ENCODE measurements at regions not wholly inside any gene's neighbourhood (a gene's known extent, or its start where the extent isn't known, plus 50 kb on each side); places are given as distances from the start of the nearest gene placed in this dataset.
"Not testable (repeated sequence)": the region's sequence is repeated elsewhere in the genome, so short reads cannot be mapped to it uniquely, and the experiment has no call there.

DNA sequence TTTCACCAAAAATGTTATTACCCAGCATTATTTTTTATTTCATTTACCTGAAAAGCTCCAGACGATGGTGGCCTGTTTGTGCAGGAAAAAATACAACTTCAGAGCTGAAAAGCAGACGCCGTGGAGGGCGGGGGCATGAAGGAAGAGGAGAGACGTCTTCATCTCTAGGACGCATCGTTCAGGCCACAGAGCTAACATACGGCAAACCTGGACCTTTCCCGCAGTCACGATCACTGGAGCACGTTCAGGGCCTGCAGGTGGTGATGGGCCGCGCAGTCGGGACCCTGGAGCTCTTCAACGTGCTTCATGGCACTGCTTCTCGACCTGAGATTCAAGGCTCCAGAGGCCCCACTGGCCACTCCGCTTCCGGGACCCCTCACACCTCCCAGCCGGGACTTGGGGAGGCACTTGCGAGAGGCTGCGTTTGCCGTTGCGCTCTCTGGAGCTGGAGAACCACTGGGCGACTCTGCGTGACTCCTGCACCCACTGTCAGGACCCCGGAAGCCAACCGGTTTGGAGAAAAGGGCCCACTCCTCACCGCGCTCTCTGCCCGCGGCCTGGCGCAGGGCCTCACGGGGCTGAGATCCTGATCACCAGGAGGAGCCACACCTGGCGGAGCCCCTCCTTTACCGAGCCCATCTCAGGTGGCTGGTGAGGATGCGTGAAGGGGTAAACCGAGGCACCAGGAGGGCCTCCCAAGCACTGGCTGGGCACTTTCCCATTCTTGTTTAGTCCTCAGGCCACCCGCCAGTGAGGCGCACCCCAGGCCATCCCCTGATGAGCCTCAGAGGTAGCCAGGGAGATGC, 164.4 kb upstream of the AFDN start:
- DNase-seq (ENCODE audit: low read depth) = no peak

DNA sequence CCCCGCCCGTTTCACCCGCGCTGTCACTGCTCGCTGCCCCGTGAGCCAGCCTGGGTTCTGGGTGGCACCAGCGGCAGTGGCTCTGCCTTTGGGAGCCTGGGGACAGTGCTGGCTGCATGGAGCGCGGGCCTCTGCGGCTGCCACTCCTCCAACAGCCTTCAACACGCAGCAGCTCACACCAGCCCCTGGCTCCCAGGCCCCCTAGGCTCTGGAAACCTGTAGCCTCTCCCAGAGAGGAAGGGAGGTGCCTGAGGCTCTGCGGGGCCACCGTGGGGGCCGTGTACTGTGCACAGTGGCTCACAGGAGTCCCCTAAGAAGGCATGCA, 163.9 kb upstream of the AFDN start:
- no peak for DNase-seq (ENCODE audit: low read depth)

DNA sequence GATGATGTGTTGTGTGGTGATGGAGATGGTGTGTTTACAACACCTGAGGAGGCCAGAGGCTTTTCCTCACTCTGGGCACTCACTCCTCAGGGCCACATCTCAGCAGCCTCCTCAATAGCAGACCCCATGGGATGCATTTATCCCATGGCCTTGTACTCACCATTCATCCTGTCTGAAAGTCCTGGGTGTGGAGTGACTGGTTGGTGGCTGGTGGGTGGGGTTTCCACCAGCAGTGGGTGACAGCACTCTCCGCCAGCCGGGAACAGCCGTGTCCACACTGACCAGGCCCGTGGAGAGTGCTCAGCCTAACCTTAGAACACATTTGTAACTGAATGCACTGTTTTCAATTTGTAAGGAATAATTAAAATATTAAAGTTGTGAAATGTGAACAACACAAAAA, 163.4 kb upstream of the AFDN start:
- no peak for DNase-seq (ENCODE audit: low read depth)

DNA sequence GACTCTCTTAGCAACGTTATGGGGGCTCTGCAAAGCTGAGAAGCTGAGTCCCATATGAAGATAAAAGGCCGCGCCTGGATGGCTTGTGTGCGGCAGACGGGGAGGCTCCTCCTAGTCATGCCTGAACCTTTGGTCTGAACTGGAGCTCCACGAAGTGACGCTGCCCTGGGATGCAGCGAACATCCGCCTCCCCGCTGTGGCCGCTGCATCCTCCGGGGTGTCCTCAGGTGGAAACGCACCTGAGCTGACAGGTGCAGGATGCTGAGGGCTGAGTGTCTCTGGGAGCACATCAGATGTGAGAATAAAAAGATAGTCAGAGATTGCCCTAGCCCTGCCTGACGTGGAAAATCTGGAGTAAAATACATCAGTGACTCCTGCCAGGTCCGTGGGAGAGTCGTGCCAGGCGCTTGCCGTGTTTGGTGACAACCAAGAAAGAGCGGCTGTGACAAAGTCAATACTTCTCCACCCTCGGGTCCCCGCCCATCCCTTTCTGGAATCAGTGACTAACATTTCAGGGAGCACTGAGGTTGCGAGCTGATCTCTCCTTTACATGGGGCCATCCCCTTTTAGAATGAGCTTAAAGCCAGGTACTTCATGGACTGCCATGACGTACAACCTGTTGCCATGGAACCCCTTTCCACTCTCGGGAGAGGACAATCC, 162.8 kb upstream of the AFDN start:
- DNase-seq (ENCODE audit: low read depth) = no peak

DNA sequence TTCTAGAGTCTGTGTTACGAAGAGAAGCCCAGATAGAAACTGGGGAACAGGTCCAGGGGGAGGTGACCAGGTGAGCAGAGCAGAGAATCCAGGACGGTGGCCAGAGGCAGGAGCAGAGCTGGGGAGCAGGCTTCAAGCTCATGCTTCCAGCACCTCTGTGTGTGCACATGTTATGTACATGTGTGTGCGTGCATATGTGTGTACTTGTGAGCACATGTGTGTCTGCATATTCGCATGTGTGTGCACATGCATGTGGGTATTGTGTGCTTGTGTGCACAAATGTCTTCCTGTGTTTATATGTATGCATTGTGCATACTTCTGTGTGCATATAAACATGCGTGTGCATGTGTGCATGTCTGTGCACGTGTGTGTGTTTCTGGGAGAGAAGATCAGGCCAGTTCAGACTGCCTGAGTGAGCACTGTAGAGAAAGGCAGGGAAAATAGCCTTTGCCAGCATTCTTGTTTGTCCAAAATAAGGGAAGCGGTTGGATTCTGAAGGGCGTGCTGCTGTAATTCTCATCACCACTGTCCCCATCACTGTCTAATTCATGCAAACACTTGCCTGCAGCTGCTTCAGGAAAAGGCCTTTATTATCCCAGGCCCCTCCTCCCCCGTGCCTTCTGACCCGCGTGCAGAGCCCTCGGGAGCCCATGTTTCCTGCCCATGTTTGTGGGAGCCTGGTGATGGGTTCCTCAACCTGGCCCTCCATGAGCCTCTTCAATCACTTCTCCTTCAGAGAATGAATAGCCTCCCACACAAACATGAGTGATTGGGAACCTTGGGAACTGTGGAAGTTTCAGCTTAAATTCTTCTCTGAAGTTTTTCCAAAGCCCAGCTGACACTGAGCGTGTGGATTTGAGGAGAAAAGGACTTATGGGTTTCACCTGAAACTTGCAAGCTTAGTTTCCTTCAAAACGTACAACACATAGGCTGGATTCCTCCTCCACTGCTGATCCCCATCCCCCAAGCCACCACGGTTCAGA, 161.7 kb upstream of the AFDN start:
- DNase-seq (ENCODE audit: low read depth) = no peak

GRCh38 chr6:167665698-167666330, 160.9 kb upstream of the AFDN start:
- DNase-seq (ENCODE audit: low read depth) = no peak

DNA sequence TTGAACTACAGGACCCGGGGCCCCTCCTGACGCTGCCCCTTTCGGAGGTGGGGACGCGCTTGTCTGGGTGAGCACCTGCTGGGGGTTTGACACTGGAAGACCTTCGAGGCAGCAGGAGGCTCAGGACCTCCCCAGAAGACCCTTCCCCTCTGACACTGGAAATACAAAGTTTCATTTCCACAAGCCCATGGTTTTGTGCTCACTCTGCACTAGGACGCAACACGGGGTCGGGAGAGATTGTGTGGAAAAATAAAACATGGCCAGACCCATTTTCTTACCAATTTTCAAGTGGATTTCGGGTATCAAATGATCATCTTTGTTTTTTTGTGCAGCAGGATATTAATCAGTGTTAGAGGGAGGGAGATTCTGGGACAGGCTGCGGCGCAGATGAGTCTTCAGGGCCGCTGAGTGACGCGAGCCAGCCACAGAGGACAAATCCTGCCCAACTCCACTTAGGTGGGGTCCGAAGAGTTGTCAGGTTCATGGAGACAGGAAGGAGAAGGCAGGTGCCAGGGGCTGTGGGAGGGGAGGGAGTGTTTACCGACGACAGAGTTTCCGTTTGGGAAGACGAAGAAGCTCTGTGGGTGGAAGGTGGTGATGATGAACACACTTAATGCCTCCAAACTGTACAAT, 160.0 kb upstream of the AFDN start:
- DNase-seq (ENCODE audit: low read depth) = no peak

DNA sequence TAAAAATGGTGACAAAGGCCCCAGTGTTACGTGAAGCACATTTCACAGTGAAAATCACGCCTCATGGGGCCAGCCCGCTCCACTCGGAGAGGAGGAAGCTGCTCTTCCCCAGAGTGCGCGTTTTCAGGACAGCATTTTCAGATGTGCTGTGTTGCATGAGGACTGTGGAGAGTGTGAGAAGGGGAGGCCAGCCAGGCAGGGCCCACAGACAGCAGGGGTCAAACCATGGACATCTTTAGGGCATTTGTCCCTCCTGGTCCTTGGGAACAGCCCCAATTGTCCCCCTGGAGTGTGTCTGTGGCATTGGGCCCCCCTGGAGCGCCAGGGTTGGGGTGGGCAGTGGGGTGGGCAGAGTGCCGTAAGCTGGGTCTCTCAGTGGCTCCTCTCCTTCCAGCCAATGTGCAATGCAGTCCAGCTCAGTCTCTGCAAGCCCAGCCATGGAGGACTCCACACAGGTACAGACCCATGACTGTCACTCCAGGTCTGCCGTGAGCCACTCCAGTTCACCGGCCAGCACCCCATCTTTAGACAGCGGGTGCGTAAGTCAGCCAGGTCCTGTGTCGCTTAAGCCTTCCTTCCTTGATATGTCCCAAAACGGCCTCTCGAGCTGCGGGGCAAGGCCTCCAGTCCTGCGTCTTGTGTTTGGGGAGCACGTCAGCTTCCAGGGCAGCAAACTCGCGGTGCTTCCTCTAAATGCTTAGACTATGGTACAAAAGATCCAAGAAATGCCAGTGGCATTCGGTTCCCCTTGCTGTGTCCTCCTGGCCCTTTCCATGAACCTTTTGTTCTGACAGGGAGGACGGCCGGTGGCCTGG, 159.3 kb upstream of the AFDN start:
- no peak for DNase-seq (ENCODE audit: low read depth)

DNA sequence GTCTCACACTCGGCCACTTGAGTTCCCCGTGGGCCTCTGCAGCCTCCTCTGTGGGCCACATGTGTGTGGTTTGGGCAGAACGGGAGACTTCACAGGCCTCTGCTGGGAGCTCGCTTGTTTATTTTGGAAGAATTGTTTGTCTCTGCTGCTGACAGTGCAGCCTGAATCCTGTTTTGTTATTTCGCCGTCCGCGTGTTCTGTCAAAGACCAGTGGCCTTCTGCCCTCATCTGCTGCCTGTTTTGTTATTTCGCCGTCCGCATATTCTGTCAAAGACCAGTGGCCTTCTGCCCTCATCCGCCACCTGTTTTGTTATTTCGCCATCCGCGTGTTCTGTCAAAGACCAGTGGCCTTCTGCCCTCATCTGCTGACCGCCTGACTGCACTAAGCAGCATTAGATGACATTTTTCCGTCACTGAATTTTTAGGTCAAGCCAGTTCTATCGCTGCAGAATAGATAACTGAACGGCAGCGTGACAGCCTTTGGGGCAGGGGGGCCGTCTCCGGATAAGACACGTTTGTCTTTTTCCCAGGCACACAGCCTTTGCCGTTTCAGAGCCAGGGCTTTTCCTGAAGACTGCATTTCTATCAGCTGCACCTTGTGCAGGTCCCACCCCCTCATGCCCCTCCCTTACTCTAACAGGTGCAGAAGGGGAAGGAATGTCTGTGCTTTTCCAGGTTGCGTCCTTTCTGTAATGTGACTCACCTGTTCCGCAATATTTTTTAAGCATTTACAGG, 158.5 kb upstream of the AFDN start:
- DNase-seq (ENCODE audit: low read depth) = no peak

DNA sequence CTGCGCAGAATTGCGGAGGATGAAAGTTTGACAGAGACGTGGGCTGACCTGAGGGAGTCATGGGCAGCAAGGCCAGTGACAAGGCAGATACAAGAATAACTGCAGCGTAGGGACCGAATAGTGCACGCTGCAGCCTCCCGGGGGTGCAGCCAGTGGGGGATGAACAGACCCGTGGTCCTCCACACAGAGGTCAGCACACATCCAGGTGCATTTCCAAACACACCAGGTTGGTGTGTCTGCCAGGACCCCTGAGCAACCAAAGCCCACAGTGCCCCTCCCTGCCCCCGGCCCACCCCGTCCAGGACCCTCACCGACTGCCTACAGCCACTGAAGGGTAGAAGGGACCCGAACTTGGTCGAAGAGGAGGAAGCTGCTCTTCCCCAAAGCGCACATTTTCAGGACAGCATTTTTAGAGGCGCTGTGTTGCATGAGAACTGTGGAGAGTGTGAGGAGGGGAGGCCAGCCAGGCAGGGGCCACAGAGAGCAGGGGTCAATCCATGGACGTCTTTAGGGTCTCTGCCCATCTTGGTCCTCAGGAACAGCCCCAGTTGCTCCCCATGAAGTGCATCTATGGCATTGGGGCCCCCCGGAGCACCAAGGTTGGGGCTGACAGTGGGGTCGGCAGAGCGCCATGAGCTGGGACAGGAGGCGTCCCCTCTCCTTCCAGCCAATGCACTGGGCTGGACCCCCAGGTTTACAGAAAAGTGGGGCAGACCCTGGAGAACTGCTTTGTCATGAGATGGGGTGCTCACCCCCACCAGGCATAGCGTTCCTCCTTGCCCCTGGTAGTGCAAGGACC, 157.8 kb upstream of the AFDN start:
- no peak for DNase-seq (ENCODE audit: low read depth)

DNA sequence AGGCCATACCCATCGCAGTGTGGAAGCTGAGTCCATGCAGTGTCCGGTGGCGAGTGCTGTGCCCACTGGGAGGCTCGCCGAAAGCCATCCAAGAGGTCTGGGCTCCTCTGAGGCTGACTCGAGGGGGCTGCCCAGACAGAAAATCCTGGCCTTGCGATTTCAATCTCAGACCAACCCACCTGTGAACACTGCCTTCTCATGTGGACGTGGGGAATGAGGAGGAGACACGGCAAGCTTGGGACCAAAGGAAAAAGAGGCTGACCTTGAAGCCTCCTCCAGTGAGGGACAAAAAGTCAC, 157.2 kb upstream of the AFDN start:
- no peak for DNase-seq (ENCODE audit: low read depth)

- DNase-seq (ENCODE audit: low read depth) = no peak
Observed at GRCh38 chr6:167669870-167670802, 156.6 kb upstream of the AFDN start.

DNA sequence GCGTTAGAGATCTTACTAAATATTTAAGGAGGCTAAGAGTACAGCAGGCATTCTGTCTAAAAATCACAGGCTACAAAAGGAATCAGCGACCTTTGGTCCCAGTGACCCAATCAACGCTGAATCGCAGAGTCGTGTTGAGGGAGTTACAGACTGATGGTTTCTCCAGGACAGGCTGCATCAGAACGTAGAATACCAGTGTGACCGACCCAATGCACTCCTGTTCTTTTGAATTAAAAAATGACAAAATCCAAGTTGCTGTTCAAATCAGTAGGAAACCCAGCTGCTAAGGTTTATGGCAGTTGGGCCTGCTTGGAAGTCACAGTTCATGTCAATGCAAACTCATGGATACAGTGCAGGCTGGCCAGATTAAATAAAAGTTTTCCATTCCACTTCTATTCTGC, 155.8 kb upstream of the AFDN start:
- DNase-seq (ENCODE audit: low read depth) = no peak

GRCh38 chr6:167671379-167671976, 155.2 kb upstream of the AFDN start:
- DNase-seq (ENCODE audit: low read depth) = not testable (repeated sequence)

- DNase-seq (ENCODE audit: low read depth) = no peak
Observed at GRCh38 chr6:167671977-167672687, 154.6 kb upstream of the AFDN start.

DNA sequence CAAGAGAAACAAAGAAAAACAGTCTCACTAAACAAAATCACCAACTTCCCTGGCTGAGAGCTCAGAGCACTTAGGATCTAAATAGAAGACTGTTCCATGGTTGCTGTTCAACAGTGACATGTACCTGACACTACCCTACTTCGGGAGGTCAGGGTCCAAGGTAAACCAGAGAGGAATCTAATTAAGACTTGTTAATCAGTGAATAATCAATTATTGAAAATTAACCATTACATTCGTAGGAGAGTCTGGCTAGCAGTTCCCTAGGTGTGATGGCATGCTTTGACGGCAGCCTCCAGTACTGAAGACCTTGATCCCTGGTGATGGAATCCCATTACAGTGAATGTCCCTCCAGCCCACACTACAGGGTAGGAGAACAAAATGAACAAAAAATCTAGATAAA, 154.0 kb upstream of the AFDN start:
- no peak for DNase-seq (ENCODE audit: low read depth)

- DNase-seq (ENCODE audit: low read depth) = no peak
Observed at GRCh38 chr6:167673946-167674345, 152.8 kb upstream of the AFDN start.

Data from RPMI7951 (cell line).